ENCODE measurements at regions not wholly inside any gene's neighbourhood (a gene's known extent, or its start where the extent isn't known, plus 50 kb on each side); places are given as distances from the start of the nearest gene placed in this dataset.

GRCh38 chr5:107320846-107321245 is 349.9 kb downstream of the EFNA5 start:
- WGBS, 2 experiments (ENCODE audit: extremely low coverage in 2 of 2, insufficient read length in 1 of 2), result no CpG with 5 or more reads among the region's 2 CpGs
- Histone ChIP-seq H3K9ac (ENCODE audit: low read depth, low read length) (no peak overlapping the region), H3K4me1 (ENCODE audit: control insufficient read depth, insufficient read depth, low read length) (no peaks in the 10 kb centered on the region; the same call in 1 of the 2 replicates), H4K8ac (ENCODE audit: low read depth in 2 of 2, low read length in 2 of 2) (no peak overlapping the region), H4K20me1 (ENCODE audit: insufficient read depth, low read length) (no peaks in the 10 kb centered on the region), H3K18ac (ENCODE audit: low read depth, low read length) (no peak overlapping the region), H2BK15ac (ENCODE audit: low read depth, low read length) (no peak overlapping the region), H3K14ac (replicated peaks; ENCODE audit: low read depth, low read length) (no peak overlapping the region), H3K56ac (ENCODE audit: extremely low read depth, insufficient read depth, low read length) (no peak overlapping the region), H2BK120ac (ENCODE audit: low read depth, low read length) (no peak overlapping the region), H3K36me3 (ENCODE audit: control insufficient read depth, insufficient read depth, low read length) (no peaks in the 10 kb centered on the region), H4K91ac (ENCODE audit: insufficient read depth, low read depth, low read length) (no peak overlapping the region), H3K9me1 (ENCODE audit: insufficient read depth, low read length) (no peaks in the 10 kb centered on the region), H3K79me1 (ENCODE audit: low read depth in 1 of 2, low read length in 2 of 2) (no peaks in the 10 kb centered on the region), H2BK5ac (ENCODE audit: low read depth, low read length, poor library complexity, severe bottlenecking) (no peak overlapping the region), H3K4me3 (ENCODE audit: insufficient read depth, low read depth, low read length) (no peak overlapping the region), H3K27ac (ENCODE audit: insufficient read depth, low read length) (no peak overlapping the region), H4K5ac (ENCODE audit: low read depth, low read length) (no peak overlapping the region), H2AFZ (replicated peaks; ENCODE audit: low read length, poor library complexity) (no peak overlapping the region), H3K23ac (ENCODE audit: low read depth, low read length) (no peak overlapping the region), H3K27me3 (ENCODE audit: control insufficient read depth, insufficient read depth, low read length) (no peaks in the 10 kb centered on the region; the same call in 1 of the 2 replicates), H3K4me2 (ENCODE audit: low read depth, low read length) (no peak overlapping the region), H2AK5ac (ENCODE audit: low read depth, low read length) (no peak overlapping the region), H3K9me3 (ENCODE audit: control insufficient read depth, insufficient read depth, low read length) (no peaks in the 10 kb centered on the region), H3K4ac (ENCODE audit: low read depth, low read length) (no peak overlapping the region), H2AK9ac (replicated peaks; ENCODE audit: low read depth, low read length, poor library complexity) (no peak overlapping the region), H2BK20ac (ENCODE audit: low read depth, low read length) (no peak overlapping the region)
- in situ Hi-C loops (cut with MboI; ENCODE audit: low sequenced_read_pairs), result no loop called here
- DNase-seq, result no peak
- no peak for ATAC-seq (ENCODE audit: low read depth)
- ChIA-PET POLR2A (ENCODE audit: unreplicated experiment) (no interaction called here), CTCF (no interaction called here)
- TF ChIP-seq POLR2A (IDR thresholded peaks at IDR 0.05; ENCODE audit: low read depth, low read length) (no peak), SMC3 (IDR thresholded peaks at IDR 0.05; ENCODE audit: low read depth, low read length) (no peak), MAFK (IDR thresholded peaks at IDR 0.05; ENCODE audit: low read depth, low read length) (no peak), MAZ (IDR thresholded peaks at IDR 0.05; ENCODE audit: borderline replicate concordance, low read depth, low read length) (no peak), RAD21 (IDR thresholded peaks at IDR 0.05; ENCODE audit: low read length) (no peak)
- TF ChIP-seq, protein P1, sequence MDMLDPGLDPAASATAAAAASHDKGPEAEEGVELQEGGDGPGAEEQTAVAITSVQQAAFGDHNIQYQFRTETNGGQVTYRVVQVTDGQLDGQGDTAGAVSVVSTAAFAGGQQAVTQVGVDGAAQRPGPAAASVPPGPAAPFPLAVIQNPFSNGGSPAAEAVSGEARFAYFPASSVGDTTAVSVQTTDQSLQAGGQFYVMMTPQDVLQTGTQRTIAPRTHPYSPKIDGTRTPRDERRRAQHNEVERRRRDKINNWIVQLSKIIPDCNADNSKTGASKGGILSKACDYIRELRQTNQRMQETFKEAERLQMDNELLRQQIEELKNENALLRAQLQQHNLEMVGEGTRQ (IDR thresholded peaks at IDR 0.05; ENCODE audit: low read depth, low read length), result no peak
- TF ChIP-seq, protein P2, sequence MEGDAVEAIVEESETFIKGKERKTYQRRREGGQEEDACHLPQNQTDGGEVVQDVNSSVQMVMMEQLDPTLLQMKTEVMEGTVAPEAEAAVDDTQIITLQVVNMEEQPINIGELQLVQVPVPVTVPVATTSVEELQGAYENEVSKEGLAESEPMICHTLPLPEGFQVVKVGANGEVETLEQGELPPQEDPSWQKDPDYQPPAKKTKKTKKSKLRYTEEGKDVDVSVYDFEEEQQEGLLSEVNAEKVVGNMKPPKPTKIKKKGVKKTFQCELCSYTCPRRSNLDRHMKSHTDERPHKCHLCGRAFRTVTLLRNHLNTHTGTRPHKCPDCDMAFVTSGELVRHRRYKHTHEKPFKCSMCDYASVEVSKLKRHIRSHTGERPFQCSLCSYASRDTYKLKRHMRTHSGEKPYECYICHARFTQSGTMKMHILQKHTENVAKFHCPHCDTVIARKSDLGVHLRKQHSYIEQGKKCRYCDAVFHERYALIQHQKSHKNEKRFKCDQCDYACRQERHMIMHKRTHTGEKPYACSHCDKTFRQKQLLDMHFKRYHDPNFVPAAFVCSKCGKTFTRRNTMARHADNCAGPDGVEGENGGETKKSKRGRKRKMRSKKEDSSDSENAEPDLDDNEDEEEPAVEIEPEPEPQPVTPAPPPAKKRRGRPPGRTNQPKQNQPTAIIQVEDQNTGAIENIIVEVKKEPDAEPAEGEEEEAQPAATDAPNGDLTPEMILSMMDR (conservative IDR thresholded peaks at IDR 0.05; ENCODE audit: low read depth, low read length), result no peak
- dilution Hi-C loops (cut with HindIII; ENCODE audit: low sequenced_read_pairs, unreplicated experiment), result no loop called here
- intact Hi-C loops (cut with micrococcal nuclease), result no loop called here
- BruUV-seq (replicated peaks), result no TSS peak

Measured in IMR-90 (cell line).